ENCODE measurements at regions not wholly inside any gene's neighbourhood (a gene's known extent, or its start where the extent isn't known, plus 50 kb on each side); places are given as distances from the start of the nearest gene placed in this dataset.
"Not testable (repeated sequence)": the region's sequence is repeated elsewhere in the genome, so short reads cannot be mapped to it uniquely, and the experiment has no call there.

DNA sequence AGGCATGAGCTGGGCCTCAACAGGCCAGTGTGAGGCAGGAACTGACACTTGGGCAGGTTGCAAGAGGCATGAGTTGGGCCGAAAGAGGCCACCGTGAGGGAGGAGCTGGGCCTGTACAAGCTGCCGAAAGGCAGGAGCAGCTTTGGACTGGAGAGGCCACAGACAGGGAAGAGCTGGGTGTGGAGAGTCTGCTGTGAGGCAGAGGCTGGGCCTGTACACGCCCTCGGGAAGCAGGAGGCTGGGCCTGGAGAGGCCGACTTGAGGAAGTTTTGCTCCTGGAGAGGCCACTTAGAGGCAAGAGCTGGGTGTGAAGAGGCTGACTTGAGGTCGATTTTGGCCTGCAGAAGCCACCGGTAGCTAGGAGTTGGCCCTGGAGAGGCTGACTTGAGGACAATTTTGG, 73.3 kb upstream of the COBL start:
- DNase-seq = not testable (repeated sequence)

DNA sequence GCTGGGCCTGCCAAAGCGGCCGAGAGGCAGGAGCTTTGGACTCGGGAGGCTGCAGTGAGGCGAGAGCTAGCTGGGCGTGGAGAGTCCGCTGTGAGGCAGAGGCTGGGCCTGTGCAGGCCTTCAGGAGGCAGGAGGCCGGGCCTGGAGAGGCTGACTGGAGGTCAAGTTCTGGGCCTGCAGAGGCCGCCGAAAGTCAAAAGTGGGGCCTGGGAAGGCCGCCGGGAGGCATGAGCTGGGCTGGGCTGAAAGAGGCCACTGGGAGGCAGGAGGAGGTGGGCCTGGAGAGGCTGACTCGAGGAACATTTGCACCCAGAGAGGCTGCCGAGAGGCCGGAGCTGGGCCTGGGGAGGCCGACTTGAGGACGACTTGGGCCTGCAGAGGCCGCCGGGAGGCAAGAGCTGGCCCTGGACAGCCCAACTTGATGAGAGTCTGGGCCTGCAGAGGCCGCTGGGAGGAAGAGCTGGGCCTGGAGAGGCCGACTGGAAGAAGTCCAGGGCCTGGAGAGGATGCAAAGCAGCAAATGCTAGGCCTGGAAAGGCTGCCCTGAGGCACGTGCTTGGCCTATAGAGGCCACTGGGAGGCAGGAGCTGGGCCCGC, 72.7 kb upstream of the COBL start:
- DNase-seq = not testable (repeated sequence)

DNA sequence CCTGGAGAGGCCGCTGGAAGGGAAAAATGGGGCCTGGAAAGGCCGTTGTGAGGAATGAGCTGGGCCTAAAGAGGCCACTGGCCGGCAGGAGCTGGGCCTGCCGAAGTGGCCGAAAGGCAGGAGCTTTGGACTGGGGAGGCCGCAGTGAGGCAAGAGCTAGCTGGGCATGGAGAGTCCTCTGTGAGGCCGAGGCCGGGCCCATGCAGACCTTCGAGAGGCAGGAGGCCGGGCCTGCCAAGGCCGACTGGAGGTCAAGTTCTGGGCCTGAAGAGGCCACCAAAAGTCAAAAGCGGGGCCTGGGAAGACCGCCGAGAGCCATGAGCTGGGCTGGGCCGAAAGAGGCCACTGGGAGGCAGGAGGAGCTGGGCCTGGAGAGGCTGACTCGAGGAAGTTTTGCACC, 71.6 kb upstream of the COBL start:
- not testable (repeated sequence) for DNase-seq

- DNase-seq = not testable (repeated sequence)
Observed at GRCh38 chr7:51386806-51387568, 70.4 kb upstream of the COBL start.

DNA sequence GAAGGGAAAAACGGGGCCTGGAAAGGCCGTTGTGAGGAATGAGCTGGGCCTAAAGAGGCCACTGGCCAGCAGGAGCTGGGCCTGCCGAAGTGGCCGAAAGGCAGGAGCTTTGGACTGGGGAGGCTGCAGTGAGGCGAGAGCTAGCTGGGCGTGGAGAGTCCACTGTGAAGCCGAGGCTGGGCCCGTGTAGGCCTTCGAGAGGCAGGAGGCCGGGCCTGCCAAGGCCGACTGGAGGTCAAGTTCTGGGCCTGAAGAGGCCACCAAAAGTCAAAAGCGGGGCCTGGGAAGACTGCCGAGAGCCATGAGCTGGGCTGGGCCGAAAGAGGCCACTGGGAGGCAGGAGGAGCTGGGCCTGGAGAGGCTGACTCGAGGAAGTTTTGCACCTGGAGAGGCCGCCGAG, 69.6 kb upstream of the COBL start:
- not testable (repeated sequence) for DNase-seq

DNA sequence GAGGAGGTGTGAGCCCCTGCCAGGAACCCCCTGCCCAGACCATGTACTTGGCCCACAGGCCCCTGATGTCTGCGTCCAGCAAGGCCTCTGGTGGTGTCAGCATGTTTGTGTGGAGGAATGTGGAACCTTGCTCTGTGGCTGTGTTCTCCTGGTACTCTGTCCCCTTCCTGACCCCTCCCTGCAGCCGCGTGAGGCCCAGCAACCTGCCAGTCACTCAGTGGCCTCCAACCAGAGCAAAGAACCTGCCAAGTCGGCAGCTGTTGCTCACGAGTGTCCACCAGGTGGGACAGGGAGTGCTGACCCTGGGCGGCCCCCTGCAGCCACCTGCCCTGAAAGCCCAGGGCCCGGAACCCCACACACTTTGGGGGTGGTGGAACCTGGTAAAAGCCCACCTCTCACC, 65.6 kb upstream of the COBL start:
- not testable (repeated sequence) for DNase-seq

DNA sequence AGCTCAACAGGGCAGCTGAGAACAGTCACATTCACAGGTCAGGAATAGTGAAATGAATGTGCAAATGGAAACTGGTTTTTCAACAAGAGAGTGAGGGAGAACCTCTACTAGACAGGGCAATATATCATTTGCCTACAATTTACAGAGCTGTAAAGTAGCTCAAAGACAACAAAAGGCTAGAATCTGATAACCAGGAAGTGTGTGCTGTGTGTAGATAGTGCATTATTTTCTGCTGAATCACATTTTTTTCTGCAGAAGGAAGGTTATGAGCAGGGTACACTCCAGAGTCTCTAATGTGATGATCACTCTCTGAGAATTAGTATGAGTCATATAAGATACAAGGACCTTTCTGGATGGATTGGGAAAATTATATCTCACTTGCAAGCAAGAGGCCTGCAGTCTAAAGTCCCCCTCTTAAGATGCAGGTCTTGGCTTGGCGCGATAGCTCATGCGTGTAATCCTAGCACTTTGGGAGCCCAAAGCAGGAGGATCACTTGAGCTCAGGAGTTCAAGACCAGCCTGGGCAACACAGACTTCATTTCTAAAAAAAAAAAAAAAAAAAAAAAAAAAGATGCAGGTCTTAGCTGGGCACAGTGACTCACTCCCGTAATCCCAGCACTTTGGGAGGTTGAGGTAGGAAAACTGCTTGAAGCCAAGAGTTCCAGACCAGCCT, 59.9 kb upstream of the COBL start:
- no peak for DNase-seq

DNA sequence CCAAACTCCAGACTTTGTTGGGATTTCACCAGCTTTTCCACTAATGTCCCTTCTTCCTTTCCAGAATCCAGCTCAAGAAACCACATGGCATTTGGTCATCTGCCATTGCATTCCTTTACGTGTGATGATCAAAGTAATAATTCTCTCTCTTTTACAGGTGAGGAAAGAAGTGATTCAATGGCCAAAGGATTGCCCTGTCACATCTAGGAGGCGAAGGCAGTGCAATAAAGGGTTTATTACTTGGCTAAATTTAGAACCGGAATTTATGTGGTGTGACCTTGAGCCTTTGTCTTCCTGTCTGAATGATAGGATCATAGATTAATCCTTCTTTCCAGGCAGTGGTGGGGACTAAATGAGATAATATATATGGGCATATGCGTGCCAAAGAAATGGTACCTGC, 58.3 kb upstream of the COBL start:
- DNase-seq = no peak

- DNase-seq = not testable (repeated sequence)
Observed at GRCh38 chr7:51373607-51374006, 57.0 kb upstream of the COBL start.

- DNase-seq = no peak
Observed at GRCh38 chr7:51369746-51370145, 53.1 kb upstream of the COBL start.

GRCh38 chr7:51369228-51369627, 52.6 kb upstream of the COBL start:
- not testable (repeated sequence) for DNase-seq

DNA sequence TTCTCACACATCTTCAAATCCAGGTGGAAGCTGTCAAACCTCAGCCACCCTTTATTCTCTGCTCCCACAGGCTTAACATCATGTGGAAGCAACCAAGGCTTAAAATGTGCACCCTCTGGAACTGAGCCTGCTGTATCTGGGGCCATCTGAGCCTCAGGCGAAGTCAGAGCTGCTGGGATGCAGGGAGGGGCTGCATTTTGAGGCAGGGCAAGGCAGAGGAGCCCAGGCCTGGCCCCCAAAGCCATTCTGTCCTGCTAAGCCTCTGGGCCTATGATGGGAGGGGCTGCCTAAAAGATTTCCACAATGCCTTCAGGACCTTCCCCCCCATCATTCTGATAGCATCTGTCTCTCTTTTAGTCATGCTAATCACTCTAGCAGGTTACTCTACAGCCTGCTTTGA, 51.7 kb upstream of the COBL start:
- DNase-seq = no peak

GRCh38 chr7:51367614-51367968, 51.0 kb upstream of the COBL start:
- no peak for DNase-seq

DNA sequence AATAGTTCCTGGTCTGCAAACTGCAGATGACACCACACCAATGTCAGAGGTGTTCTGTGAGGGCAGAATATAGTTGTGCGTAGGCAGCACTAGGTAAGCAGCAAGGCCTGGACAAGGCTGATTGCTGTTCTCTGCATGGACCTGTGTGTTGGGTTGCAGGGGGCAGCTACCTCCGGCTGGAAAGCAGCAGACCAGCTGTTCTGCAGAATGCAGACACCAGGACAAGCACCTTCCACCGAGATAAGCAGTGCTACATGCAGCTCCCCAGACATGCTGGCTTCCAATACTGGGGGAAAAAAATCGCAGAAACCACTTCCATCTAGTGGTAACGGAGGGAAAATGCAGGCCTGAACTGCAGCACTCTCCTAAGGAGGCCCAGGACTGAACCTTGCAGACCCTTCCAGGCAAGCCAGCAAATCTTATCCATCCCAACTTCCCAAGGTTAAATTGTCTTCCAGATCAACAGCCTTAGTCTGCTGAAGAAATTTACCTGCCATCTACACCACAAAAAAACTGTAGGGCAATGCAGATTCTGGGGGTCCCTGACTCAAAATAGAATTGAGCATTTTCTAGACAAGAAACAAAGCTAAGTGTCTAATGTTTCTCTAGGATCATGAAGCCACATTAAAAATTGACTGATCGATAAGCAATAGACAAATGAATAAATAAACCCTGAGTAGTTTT, 50.5 kb upstream of the COBL start:
- DNase-seq = no peak

Measured in effector CD4-positive, alpha-beta T cell (primary cell).